K562 (cell line): ENCODE measurements at regions not wholly inside any gene's neighbourhood (a gene's known extent, or its start where the extent isn't known, plus 50 kb on each side); places are given as distances from the start of the nearest gene placed in this dataset.

ENCODE experiments used
- AFF1 ChIP-seq, 2 experiments: fragments of 450-650 bp; IDR thresholded peaks; 2 replicates each; pipeline ENCODE4 v1.6.1; 2018; ENCODE audit warnings: mild to moderate bottlenecking in 2 of 2, low read depth in 1 of 2; ENCODE audit not compliant: partially characterized antibody in 2 of 2
- ARID2 ChIP-seq: fragments of 450-650 bp; IDR thresholded peaks from 2 replicates; pipeline ENCODE4 v1.6.1; 2017; ENCODE audit warnings: antibody characterized with exemption, mild to moderate bottlenecking
- ETS2 ChIP-seq: IDR thresholded peaks from 2 replicates; pipeline ENCODE4 v1.6.1; 2016; ENCODE audit warnings: borderline replicate concordance, missing genetic modification characterization, mild to moderate bottlenecking, moderate library complexity, missing compliant biosample characterization; ENCODE audit not compliant: poor library complexity, severe bottlenecking
- HSF4 ChIP-seq: fragments of 250-450 bp; sonication (Bioruptor Pico); IDR thresholded peaks from 2 replicates; pipeline ENCODE4 v2.1.2; 2022; ENCODE audit warnings: mild to moderate bottlenecking, moderate library complexity, borderline replicate concordance
- KHSRP ChIP-seq: fragments of 450-650 bp; IDR thresholded peaks from 2 replicates; pipeline ENCODE4 v1.6.1; 2017
- KLF16 ChIP-seq: IDR thresholded peaks from 2 replicates; pipeline ENCODE4 v1.6.1; 2016; ENCODE audit warnings: antibody characterized with exemption
- MTF1 ChIP-seq: fragments of 250-450 bp; sonication (Bioruptor Pico); IDR thresholded peaks from 2 replicates; pipeline ENCODE4 v1.9.0; 2021; ENCODE audit warnings: moderate library complexity, mild to moderate bottlenecking, inconsistent platforms, borderline replicate concordance
- NR2C2 ChIP-seq, 2 experiments: fragments of 200-800 bp in 1 of 2; sonication (Bioruptor generic) in 1 of 2; sonication (generic) in 1 of 2; formaldehyde crosslinking in 1 of 2; IDR thresholded peaks; 2 replicates each; pipeline versions ENCODE4 v1.6.1 to v1.8.0; 2016 to 2022; ENCODE audit warnings: mild to moderate bottlenecking in 1 of 2, missing compliant biosample characterization in 1 of 2, missing genetic modification characterization in 1 of 2, missing genetic modification reagents in 1 of 2
- RBM14 ChIP-seq: fragments of 200-400 bp; formaldehyde crosslinking; IDR thresholded peaks from 2 replicates; pipeline ENCODE4 v1.6.1; 2018; ENCODE audit warnings: low read depth, mild to moderate bottlenecking, low read length, moderate library complexity, borderline replicate concordance; ENCODE audit not compliant: insufficient read depth
- RERE ChIP-seq: sonication (generic); formaldehyde crosslinking; IDR thresholded peaks from 2 replicates; pipeline ENCODE4 v1.8.0; 2023; ENCODE audit warnings: missing genetic modification reagents, mild to moderate bottlenecking, borderline replicate concordance
- SIX5 ChIP-seq, 2 experiments: IDR thresholded peaks; 2 replicates each; pipeline ENCODE4 v1.6.1; 2011; ENCODE audit warnings: low read length in 2 of 2, borderline replicate concordance in 1 of 2, low read depth in 1 of 2, mild to moderate bottlenecking in 1 of 2, moderate library complexity in 1 of 2; ENCODE audit not compliant: insufficient read depth in 1 of 2
- SMAD2 ChIP-seq: fragments of 150-350 bp; IDR thresholded peaks from 2 replicates; pipeline ENCODE4 v1.6.1; 2014; ENCODE audit warnings: low read depth, mild to moderate bottlenecking, low read length
- TCF7L2 ChIP-seq: fragments of 150-350 bp; IDR thresholded peaks from 2 replicates; pipeline ENCODE4 v1.6.1; 2016; ENCODE audit warnings: low read depth, mild to moderate bottlenecking, low read length, moderate library complexity
- THRA ChIP-seq: fragments of 450-650 bp; IDR thresholded peaks from 2 replicates; pipeline ENCODE4 v1.6.1; 2017; ENCODE audit warnings: mild to moderate bottlenecking, moderate library complexity
- ZBTB8A ChIP-seq: fragments of 450-650 bp; IDR thresholded peaks from 2 replicates; pipeline ENCODE4 v1.6.1; 2018; ENCODE audit warnings: mild to moderate bottlenecking, moderate library complexity; ENCODE audit not compliant: partially characterized antibody
- ZNF224 ChIP-seq: sonication (generic); formaldehyde crosslinking; IDR thresholded peaks from 2 replicates; pipeline ENCODE4 v1.8.0; 2022; ENCODE audit warnings: mild to moderate bottlenecking, missing genetic modification reagents

DNA sequence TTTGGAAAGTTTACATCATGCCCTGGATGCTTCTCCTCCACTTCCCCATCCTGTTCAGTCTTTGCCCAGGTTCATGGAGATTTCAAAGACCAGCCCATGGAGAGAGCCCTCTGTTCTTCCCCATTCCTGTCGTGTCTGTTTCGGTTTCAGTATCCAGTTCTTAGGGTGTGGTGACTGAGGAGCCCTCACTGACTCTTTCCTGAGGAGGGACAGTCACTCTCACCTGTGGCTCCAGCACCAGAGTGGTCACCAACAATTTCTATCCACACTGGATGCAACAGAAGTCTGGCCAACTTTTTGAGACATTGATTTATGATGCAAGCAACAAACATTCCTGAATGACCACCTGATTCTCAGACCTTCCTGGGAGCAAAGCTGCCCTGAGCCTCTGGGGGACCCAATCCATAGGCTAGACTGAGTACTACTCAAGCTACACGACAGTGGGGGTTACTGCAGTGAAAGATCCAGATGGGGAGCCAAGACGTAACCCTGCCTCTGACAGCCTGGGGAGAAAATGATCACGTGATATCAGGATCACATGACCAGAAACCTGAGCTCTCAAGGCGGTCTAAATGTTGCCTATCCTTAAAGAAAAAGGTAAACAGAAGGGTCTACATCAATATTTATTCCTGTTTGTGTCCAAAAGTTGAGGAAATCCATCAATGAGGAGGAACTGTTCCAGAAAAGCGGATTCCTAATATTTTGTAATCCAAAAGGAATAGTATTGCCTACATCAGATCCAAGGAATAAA, 76.2 kb upstream of the VPREB1 start (continued):
- TF ChIP-seq HSF4 (CRISPR knock-in tag) (no peak), SIX5 (IDR thresholded peaks at IDR 0.05; ENCODE audit: borderline replicate concordance in 1 of 2, insufficient read depth in 1 of 2, low read depth in 1 of 2, low read length in 2 of 2) (peak in 1 of 2 experiments; percentile 49; a peak in 2 of 4 replicates), NR2C2 (CRISPR knock-in tag; IDR thresholded peaks at IDR 0.05) (0 out of 2 replicates have a peak, but pooled peaks have one; percentile 65), NR2C2 (tag; IDR thresholded peaks at IDR 0.05) (peak; percentile 83), MTF1 (peak; percentile 80; the same call in 1 of the 2 replicates), TCF7L2 (no peak), THRA (no peak), ARID2 (no peak), RBM14 (no peak), ZBTB8A (no peak), KHSRP (no peak), ZNF224 (no peak), KLF16 (no peak; the same call in 1 of the 2 replicates), AFF1 (IDR thresholded peaks at IDR 0.05; ENCODE audit: low read depth in 1 of 2, partially characterized antibody in 2 of 2) (peak; percentile 75 to 99), SMAD2 (no peak), RERE (no peak), ETS2 (tag) (no peak)
